DLD1 (cell line): ENCODE measurements at regions not wholly inside any gene's neighbourhood (a gene's known extent, or its start where the extent isn't known, plus 50 kb on each side); places are given as distances from the start of the nearest gene placed in this dataset.

Experiments used
- in situ Hi-C: cut with HindIII; loops from 2 replicates; pipeline ENCODE4 v1.10.0; 2017; ENCODE audit warnings: low sequenced_read_pairs

GRCh38 chr1:186736971-186737685 lies 56.9 kb upstream of the PTGS2 start:
- in situ Hi-C loops, result no loop called here

- in situ Hi-C loops, result no loop called here
Measured at GRCh38 chr1:186735463-186735862, 55.2 kb upstream of the PTGS2 start.

GRCh38 chr1:186730951-186731729 lies 50.9 kb upstream of the PTGS2 start:
- in situ Hi-C loops, result no loop called here
